ENCODE measurements at regions not wholly inside any gene's neighbourhood (a gene's known extent, or its start where the extent isn't known, plus 50 kb on each side); places are given as distances from the start of the nearest gene placed in this dataset.

- TF ChIP-seq CTCF (conservative IDR thresholded peaks at IDR 0.05; ENCODE audit: low read depth, low read length) (no peak), EZH2 (IDR thresholded peaks at IDR 0.05; ENCODE audit: low read length, unreplicated experiment) (no peak)
Observed at GRCh38 chr1:5156416-5157120, 502.2 kb downstream of the AJAP1 start.
